Breast epithelium (tissue), 3 donors: ENCODE measurements at regions not wholly inside any gene's neighbourhood (a gene's known extent, or its start where the extent isn't known, plus 50 kb on each side); places are given as distances from the start of the nearest gene placed in this dataset.

Source experiments
- POLR2A ChIP-seq: fragments of 450-650 bp; IDR thresholded peaks from one replicate; pipeline ENCODE4 v1.6.1; 2016; ENCODE audit warnings: antibody characterized with exemption, mild to moderate bottlenecking, moderate library complexity
- POLR2AphosphoS5 ChIP-seq, 3 donors: sonication (generic); formaldehyde crosslinking; IDR thresholded peaks; one replicate each; pipeline ENCODE4 v1.6.1; 2017; ENCODE audit warnings: antibody characterized with exemption in 3 of 3
- TF ChIP-seq, protein P1 (sequence below), 3 donors: fragments of 450-650 bp; IDR thresholded peaks; one replicate each; pipeline ENCODE4 v1.5.1; 2016 to 2017; ENCODE audit warnings: antibody characterized with exemption in 3 of 3, mild to moderate bottlenecking in 3 of 3, moderate library complexity in 3 of 3

DNA sequence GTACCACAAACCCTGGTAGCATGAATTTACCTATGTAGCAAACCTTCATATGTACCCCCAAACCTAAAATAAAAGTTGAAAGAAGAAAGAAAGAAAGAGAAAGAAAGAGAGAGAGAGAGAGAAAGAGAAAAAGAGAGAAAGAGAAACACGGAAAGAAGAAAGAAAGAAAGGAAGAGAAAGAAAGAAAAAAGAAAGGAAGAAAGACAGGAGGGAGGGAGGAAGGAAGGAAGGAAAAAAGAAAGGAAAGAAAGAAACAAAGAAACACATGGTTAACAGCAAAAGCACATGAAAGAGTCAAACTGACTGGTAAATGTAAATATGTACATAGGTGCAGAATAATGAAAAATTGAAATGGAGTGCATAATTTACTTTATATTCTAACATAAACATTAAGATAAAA, 903.4 kb downstream of the LRFN5 start:
- TF ChIP-seq, protein P1, sequence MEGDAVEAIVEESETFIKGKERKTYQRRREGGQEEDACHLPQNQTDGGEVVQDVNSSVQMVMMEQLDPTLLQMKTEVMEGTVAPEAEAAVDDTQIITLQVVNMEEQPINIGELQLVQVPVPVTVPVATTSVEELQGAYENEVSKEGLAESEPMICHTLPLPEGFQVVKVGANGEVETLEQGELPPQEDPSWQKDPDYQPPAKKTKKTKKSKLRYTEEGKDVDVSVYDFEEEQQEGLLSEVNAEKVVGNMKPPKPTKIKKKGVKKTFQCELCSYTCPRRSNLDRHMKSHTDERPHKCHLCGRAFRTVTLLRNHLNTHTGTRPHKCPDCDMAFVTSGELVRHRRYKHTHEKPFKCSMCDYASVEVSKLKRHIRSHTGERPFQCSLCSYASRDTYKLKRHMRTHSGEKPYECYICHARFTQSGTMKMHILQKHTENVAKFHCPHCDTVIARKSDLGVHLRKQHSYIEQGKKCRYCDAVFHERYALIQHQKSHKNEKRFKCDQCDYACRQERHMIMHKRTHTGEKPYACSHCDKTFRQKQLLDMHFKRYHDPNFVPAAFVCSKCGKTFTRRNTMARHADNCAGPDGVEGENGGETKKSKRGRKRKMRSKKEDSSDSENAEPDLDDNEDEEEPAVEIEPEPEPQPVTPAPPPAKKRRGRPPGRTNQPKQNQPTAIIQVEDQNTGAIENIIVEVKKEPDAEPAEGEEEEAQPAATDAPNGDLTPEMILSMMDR (IDR thresholded peaks at IDR 0.05) = no peak
- TF ChIP-seq POLR2AphosphoS5 (IDR thresholded peaks at IDR 0.05) (no peak), POLR2A (no peak)
